NCI-H446 treated with DMSO at 0.1 percent for 48 hours (cell line): ENCODE measurements at regions not wholly inside any gene's neighbourhood (a gene's known extent, or its start where the extent isn't known, plus 50 kb on each side); places are given as distances from the start of the nearest gene placed in this dataset.

Experiments
- DNase-seq: peaks from one replicate; lab custom pipeline; 2025; lab: John Stamatoyannopoulos, UW

DNA sequence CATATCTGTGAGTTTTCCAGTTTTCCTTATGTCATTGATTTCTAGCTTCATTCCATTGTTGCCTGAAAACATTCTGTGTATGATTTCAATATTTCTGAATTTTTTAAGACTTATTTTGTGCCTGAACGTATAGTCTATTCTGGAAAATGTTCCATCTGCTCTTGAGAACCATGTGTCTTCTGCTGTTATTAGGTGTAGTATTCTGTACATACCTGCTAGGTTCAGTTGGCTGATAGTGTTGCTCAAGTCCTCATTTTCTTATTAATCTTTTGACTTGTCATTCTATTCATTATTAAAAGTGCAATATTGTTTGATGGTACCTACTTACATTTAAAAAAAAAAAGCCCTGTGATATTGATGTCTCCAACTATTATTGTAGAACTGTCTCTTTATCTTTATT, 869.8 kb upstream of the MAN1A1 start:
- DNase-seq, result no peak

GRCh38 chr6:120214088-120214499, 864.5 kb upstream of the MAN1A1 start:
- no peak for DNase-seq

GRCh38 chr6:120211955-120212792, 862.6 kb upstream of the MAN1A1 start:
- DNase-seq, result no peak

GRCh38 chr6:120202878-120203277, 853.3 kb upstream of the MAN1A1 start:
- DNase-seq, result no peak

GRCh38 chr6:120200853-120201252, 851.3 kb upstream of the MAN1A1 start:
- no peak for DNase-seq

DNA sequence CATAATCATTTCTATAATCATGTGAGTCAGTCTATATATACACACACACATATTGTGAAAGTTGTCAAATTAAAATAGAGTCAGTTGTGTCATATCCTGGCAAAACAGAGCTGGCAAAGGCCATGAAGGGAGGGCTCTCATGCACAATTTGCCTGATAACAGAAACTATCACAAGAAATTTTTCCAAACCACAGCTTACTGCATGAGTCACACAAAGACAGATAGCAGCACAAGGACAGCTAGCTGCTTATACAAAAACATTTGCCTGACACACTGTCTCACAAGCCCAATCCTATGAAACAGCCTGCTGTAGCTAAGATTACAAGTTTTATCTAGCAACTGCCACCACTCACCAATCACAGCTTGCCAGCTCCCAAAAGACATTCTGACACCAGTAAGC, 848.5 kb upstream of the MAN1A1 start:
- no peak for DNase-seq

GRCh38 chr6:120186080-120186479, 836.5 kb upstream of the MAN1A1 start:
- DNase-seq, result no peak

- DNase-seq, result no peak
Measured at GRCh38 chr6:120173250-120173649, 823.7 kb upstream of the MAN1A1 start.

GRCh38 chr6:120164531-120164930, 815.0 kb upstream of the MAN1A1 start:
- no peak for DNase-seq

- DNase-seq, result no peak
Measured at GRCh38 chr6:120157873-120158272, 808.3 kb upstream of the MAN1A1 start.

DNA sequence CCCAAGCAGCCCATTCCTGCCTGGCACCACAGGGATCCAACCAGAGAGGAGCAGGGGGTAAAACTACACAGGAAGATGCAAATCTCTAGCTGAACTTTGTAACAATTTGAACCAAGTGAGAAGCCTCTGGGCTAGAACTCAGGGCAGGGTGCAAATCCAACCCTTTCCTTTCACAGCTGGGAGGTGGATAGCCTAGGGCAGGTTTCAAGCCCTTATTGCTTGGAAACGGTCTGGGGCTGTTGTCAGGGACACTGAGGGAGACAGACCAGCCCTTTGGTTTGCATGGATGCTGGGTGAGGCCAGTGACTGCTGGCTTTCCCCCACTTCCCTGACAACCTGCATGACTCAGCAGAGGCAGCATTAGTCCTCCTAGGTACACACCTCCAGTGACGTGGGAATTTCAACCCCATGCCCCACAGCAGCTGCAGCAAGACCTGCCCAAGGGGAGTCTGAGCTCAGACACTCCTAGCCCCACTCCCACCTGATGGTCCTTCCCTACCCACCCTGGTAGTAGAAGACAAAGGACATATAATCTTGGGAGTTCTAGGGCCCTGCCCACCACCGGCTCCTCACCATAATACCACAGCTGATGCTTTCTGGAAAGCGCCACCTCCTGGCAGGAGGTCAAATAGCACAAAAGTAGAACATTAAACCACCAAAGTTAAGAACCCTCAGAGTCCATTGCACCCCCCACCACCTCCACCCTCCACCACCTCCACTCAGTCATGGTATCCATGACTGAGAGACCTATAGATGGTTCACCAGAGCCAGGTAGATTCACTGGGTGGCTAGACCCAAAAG, 797.7 kb upstream of the MAN1A1 start:
- no peak for DNase-seq

- DNase-seq, result no peak
Measured at GRCh38 chr6:120141601-120142000, 792.0 kb upstream of the MAN1A1 start.

DNA sequence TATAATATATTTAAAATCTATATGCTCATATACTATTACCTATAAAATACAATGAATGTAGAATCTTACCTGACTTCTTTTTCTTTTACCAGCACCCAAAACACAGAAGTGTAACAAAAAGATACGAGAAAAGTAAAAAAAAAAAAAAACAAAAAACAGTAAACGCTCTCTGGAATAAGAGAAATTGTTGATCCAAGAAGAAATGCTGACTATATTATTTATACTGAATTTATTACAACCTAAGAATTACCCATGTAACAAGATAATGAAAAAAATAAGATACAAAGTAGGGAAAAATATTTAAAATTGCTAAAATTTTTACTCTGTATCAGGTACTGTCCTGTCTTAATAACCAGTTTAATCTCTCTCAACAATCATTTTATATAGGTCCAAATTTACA, 787.9 kb upstream of the MAN1A1 start:
- no peak for DNase-seq

DNA sequence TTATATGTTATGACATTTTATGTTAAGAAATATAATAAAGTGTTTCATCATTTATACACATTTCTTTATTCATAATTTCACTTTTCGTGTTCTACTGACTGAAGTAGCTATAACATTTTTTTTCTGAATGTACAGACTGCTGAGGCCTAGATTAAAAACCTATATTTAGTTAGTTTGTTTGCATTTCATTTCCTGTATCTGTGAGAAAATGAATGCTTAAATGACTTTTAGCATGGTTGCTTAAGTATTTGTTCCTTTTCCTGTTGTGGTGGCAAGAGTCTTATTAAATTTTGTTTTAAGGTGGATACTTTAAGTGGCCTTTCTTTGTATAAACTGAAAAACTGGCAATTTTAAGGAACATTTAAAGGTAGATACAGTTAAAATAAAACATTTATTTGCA, 779.7 kb upstream of the MAN1A1 start:
- DNase-seq, result no peak

DNA sequence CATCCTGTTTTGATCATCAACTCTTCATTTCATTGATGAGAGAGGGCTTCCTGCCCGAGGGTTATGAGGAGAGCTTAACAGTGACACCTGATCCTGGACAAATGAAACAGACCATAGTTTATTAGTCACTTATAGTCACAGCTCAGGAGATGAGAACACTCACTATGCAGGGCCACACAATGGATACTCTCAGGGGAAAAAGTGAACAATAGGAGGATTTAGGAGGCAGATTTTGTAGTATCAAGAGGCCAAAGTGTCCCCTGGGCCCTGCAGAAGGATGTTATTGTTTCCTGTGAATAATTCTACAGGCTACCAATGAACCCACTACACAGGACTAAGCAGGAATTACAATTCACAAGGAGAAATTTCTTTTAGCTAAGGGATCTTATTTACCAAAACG, 772.8 kb upstream of the MAN1A1 start:
- DNase-seq, result no peak

- DNase-seq, result no peak
Measured at GRCh38 chr6:120116343-120116742, 766.8 kb upstream of the MAN1A1 start.

- no peak for DNase-seq
Measured at GRCh38 chr6:120112980-120113379, 763.4 kb upstream of the MAN1A1 start.

- no peak for DNase-seq
Measured at GRCh38 chr6:120111001-120111400, 761.4 kb upstream of the MAN1A1 start.

DNA sequence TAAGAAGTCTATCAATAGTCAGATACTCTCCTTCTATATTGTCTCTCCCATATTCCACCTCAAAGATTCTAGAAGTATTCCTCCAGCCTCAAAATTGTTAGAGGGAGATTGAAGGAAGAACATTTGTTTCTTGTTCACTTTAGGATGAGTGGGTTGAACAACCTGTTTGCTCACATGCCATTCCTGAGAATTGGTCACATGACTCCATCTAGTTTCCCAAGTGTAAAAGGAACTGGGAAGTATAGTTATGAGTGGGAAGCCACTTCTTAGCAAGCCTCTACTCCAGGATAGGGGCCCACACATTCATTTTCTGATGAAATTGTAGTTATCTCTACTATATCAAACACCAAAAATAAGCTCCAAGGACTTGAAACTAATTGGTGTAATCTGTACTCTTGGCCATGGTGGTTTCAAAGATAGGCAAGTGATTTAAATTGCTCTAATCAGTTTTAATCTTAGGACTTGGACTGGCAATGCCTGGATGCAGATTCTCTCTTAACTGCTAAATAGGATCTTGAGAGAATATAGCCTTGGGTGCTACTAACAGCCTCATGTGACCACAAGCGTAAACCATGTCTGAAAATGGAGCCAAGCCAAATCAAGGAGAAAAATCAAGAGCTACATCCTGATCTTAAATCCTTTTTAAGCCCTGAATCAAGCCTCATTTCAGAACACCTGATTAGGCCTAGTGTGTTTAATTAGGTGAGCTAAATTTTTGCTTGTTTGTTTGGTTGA, 758.7 kb upstream of the MAN1A1 start:
- no peak for DNase-seq

GRCh38 chr6:120103618-120104017, 754.1 kb upstream of the MAN1A1 start:
- no peak for DNase-seq

- DNase-seq, result no peak
Measured at GRCh38 chr6:120096696-120097260, 747.2 kb upstream of the MAN1A1 start.

GRCh38 chr6:120083186-120083585, 733.6 kb upstream of the MAN1A1 start:
- no peak for DNase-seq
